DND-41 (cell line): ENCODE measurements at regions not wholly inside any gene's neighbourhood (a gene's known extent, or its start where the extent isn't known, plus 50 kb on each side); places are given as distances from the start of the nearest gene placed in this dataset.

Experiments
- ATAC-seq: fragments of 200-7000 bp; cut with Tn5 transposase; 3 replicates; pipeline ENCODE4 v1.9.1; 2021; ENCODE audit warnings: low read depth; ENCODE audit not compliant: insufficient read depth
- DNase-seq: peaks from one replicate; pipeline ENCODE4 v3.0.0-alpha.2; 2020
- H2AFZ ChIP-seq: 2 replicates; pipeline ENCODE4 v1.6.0; 2012; ENCODE audit warnings: low read depth, low read length
- H3K27ac ChIP-seq: 2 replicates; pipeline ENCODE4 v1.5.1; 2012; ENCODE audit warnings: low read length, inconsistent platforms
- H3K27me3 ChIP-seq: fragments of 200-600 bp; sonication (generic); 2 replicates; pipeline ENCODE4 v1.6.0; 2012; ENCODE audit warnings: low read length, mild to moderate bottlenecking, inconsistent platforms; ENCODE audit not compliant: insufficient read depth, poor library complexity
- H3K36me3 ChIP-seq: 2 replicates; pipeline ENCODE4 v1.5.1; 2012; ENCODE audit warnings: low read length, inconsistent platforms; ENCODE audit not compliant: insufficient read depth
- H3K4me1 ChIP-seq: 2 replicates; pipeline ENCODE4 v1.5.1; 2012; ENCODE audit warnings: mild to moderate bottlenecking, low read length; ENCODE audit not compliant: insufficient read depth
- H3K4me2 ChIP-seq: 2 replicates; pipeline ENCODE4 v1.6.0; 2012; ENCODE audit warnings: mild to moderate bottlenecking, moderate library complexity, low read length, inconsistent platforms; ENCODE audit not compliant: insufficient read depth
- H3K4me3 ChIP-seq, 2 experiments: fragments of 200-600 bp in 1 of 2; shearing (Covaris generic) in 1 of 2; 2 replicates each; pipeline ENCODE4 v1.5.1; 2012 to 2016; ENCODE audit warnings: inconsistent platforms in 2 of 2, low read length in 2 of 2, mild to moderate bottlenecking in 2 of 2, low read depth in 1 of 2, moderate library complexity in 1 of 2
- H3K79me2 ChIP-seq: 2 replicates; pipeline ENCODE4 v1.6.0; 2012; ENCODE audit warnings: low read length, inconsistent platforms; ENCODE audit not compliant: insufficient read depth
- H3K9ac ChIP-seq: 2 replicates; pipeline ENCODE4 v1.6.0; 2012; ENCODE audit warnings: low read depth, mild to moderate bottlenecking, inconsistent platforms, low read length, moderate library complexity
- H3K9me3 ChIP-seq: 2 replicates; pipeline ENCODE4 v1.5.1; 2012; ENCODE audit warnings: low read length, moderate library complexity, mild to moderate bottlenecking, inconsistent platforms; ENCODE audit not compliant: insufficient read depth, severe bottlenecking
- H4K20me1 ChIP-seq: 2 replicates; pipeline ENCODE4 v1.6.0; 2012; ENCODE audit warnings: low read length; ENCODE audit not compliant: insufficient read depth
- EZH2 ChIP-seq: IDR thresholded peaks from 3 replicates; pipeline ENCODE4 v1.6.1; 2012; ENCODE audit warnings: borderline replicate concordance, low read depth, mild to moderate bottlenecking, moderate library complexity, low read length, inconsistent platforms; ENCODE audit not compliant: severe bottlenecking
- TF ChIP-seq, protein P1 (sequence below): IDR thresholded peaks from 2 replicates; pipeline ENCODE4 v1.5.1; 2012; ENCODE audit warnings: borderline replicate concordance, low read length, moderate library complexity, mild to moderate bottlenecking; ENCODE audit not compliant: poor library complexity, severe bottlenecking; ENCODE audit errors: extremely low read depth

DNA sequence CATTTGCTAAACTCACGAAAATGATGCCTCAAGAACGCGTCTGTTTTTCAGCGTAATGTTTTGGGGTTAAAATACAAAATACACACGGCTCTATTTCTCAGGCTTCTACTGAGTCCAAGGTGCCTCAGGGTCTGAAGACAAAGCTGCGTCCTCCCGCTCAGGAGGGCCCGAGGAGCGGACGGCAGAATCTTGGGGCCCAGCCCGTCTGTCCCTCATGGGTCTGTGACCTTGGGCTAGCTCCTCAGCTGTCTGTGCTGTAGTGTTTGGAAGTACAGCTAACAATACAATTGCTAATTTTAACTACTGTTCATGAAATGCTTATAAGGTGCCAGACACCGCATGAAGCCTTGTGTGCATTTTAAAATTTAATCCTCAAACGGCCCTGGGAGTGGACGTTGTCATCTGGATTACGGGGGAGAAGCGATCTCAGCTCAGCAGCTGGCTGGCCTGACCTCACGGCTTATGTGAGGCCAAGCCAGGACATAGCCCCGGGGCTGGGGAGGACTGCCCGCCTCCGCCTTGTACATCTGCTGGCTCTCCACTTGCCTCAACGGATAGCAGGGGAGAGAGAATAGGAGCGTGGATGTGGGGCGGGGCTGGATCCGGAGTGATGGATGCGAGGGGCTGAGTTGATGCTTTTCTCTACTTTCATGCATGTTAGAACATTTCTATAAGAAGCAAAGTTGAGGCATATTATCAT is 357.4 kb downstream of the GLRX3 start:
- Histone ChIP-seq H3K4me3 (no peak overlapping the region), H4K20me1 (no peaks in the 10 kb centered on the region; the same call in 1 of the 2 replicates), H3K36me3 (no peaks in the 10 kb centered on the region), H3K9ac (no peak overlapping the region), H3K79me2 (no peaks in the 10 kb centered on the region), H3K27ac (no peak overlapping the region), H3K27me3 (no peaks in the 10 kb centered on the region), H2AFZ (no peak overlapping the region), H3K9me3 (no peaks in the 10 kb centered on the region), H3K4me2 (no peak overlapping the region), H3K4me1 (no peaks in the 10 kb centered on the region)
- ATAC-seq (no peak), DNase-seq (no peak)
- TF ChIP-seq, protein P1, sequence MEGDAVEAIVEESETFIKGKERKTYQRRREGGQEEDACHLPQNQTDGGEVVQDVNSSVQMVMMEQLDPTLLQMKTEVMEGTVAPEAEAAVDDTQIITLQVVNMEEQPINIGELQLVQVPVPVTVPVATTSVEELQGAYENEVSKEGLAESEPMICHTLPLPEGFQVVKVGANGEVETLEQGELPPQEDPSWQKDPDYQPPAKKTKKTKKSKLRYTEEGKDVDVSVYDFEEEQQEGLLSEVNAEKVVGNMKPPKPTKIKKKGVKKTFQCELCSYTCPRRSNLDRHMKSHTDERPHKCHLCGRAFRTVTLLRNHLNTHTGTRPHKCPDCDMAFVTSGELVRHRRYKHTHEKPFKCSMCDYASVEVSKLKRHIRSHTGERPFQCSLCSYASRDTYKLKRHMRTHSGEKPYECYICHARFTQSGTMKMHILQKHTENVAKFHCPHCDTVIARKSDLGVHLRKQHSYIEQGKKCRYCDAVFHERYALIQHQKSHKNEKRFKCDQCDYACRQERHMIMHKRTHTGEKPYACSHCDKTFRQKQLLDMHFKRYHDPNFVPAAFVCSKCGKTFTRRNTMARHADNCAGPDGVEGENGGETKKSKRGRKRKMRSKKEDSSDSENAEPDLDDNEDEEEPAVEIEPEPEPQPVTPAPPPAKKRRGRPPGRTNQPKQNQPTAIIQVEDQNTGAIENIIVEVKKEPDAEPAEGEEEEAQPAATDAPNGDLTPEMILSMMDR = no peak
- no peak for TF ChIP-seq EZH2

DNA sequence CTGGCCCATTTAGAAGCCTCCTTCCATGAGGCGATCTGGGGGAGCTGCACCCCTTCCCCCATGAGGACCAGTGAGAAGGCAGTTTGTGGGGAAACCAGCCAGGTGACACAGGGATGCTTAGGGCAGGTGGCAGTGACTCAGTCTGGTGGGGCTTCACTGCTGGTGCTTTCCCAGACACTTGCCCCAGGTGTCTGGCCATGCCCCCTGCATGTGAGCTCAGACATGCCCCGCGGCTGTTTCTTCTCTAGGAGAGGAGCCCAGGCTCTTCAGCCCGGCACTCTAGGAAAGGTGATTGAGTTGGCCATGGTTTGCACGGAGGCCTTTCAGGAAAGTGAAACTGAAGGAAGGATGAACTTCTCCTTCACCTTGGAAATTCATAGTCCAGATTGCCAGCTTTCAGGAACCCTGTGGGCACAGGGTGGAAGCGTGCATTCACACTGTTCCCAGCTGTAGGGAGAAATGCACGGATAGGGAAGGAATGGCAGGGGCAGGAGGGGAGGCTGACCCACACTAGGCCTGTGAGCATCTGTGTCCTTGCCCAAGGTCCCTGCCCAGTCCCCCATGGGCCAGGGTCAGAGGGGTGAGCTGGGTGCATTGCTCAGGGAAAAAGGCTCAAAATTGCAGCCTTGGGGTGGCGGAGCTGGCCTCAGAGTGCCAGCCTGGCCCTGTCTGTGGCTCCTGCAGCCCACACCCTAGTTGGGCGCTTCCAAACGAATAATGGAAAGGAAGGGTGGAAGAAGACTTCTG is 359.1 kb downstream of the GLRX3 start:
- H3K4me2 ChIP-seq = no peak overlapping the region
- DNase-seq = no peak
- TF ChIP-seq, protein P1 = no peak
- TF ChIP-seq EZH2 = no peak
- H3K27ac ChIP-seq = no peak overlapping the region
- H4K20me1 ChIP-seq = no peaks in the 10 kb centered on the region; the same call in 1 of the 2 replicates
- no peak overlapping the region for H2AFZ ChIP-seq
- no peaks in the 10 kb centered on the region for H3K36me3 ChIP-seq
- H3K4me1 ChIP-seq = no peaks in the 10 kb centered on the region
- H3K4me3 ChIP-seq = no peak overlapping the region
- H3K27me3 ChIP-seq = no peaks in the 10 kb centered on the region
- no peaks in the 10 kb centered on the region for H3K79me2 ChIP-seq
- H3K9ac ChIP-seq = no peak overlapping the region
- no peaks in the 10 kb centered on the region for H3K9me3 ChIP-seq
- ATAC-seq = no peak

DNA sequence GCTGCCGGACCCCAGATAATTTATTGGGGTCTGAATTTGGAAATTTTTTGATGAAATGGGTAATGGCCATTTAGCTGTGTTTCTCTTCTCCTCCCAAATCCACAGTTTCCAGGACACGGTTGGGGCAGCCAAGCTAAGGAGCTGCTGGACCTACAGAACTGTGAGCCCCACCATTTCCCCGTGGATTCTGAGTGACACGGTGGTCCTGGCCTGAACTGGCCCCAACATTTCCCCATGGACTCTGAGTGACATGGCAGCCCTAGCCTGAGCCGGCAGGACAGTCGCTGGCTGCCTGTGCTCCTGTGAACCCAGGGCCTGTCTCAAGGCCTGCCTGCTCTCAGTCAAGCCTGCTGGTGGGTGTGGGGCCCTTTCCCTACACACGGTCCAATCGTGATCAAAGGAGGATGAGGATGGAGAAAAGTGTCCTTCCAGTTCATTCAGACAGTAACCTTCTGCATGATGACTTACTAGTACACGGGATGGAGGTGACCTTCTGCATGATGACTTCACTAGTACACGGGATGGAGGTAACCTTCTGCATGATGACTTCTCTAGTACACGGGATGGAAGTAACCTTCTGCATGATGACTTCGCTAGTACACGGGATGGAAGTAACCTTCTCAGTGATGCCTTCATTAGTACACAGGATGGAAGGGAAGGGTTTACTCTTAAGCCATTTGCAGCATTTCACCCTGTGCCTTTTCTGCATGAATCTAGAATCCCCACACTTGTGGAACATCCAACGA is 359.9 kb downstream of the GLRX3 start:
- Histone ChIP-seq H3K9me3 (no peaks in the 10 kb centered on the region), H4K20me1 (no peaks in the 10 kb centered on the region; the same call in 1 of the 2 replicates), H3K36me3 (no peaks in the 10 kb centered on the region), H3K27ac (no peak overlapping the region), H3K4me1 (no peaks in the 10 kb centered on the region), H3K4me2 (no peak overlapping the region), H3K27me3 (no peaks in the 10 kb centered on the region), H2AFZ (no peak overlapping the region), H3K79me2 (no peaks in the 10 kb centered on the region), H3K4me3 (no peak overlapping the region), H3K9ac (no peak overlapping the region)
- TF ChIP-seq EZH2 = no peak
- TF ChIP-seq, protein P1 = no peak
- DNase-seq (no peak), ATAC-seq (no peak)
